Stomach smooth muscle (tissue), 2 donors: ENCODE measurements at regions not wholly inside any gene's neighbourhood (a gene's known extent, or its start where the extent isn't known, plus 50 kb on each side); places are given as distances from the start of the nearest gene placed in this dataset.
"Not testable (repeated sequence)": the region's sequence is repeated elsewhere in the genome, so short reads cannot be mapped to it uniquely, and the experiment has no call there.

Source experiments
- H3K27ac ChIP-seq: one replicate; pipeline ENCODE4 v1.7.0; 2013; ENCODE audit warnings: mild to moderate bottlenecking, low read length, inconsistent platforms
- H3K27me3 ChIP-seq, 2 donors: one replicate each; pipeline ENCODE4 v1.7.0; 2013; ENCODE audit warnings: low read length in 2 of 2; ENCODE audit not compliant: insufficient read depth in 2 of 2, control insufficient read depth in 1 of 2
- H3K36me3 ChIP-seq, 2 donors: one replicate each; pipeline ENCODE4 v1.7.0; 2013; ENCODE audit warnings: low read length in 2 of 2; ENCODE audit not compliant: control insufficient read depth in 2 of 2, insufficient read depth in 2 of 2
- H3K4me1 ChIP-seq: one replicate; pipeline ENCODE4 v1.7.0; 2013; ENCODE audit warnings: low read length; ENCODE audit not compliant: control insufficient read depth, insufficient read depth
- H3K4me3 ChIP-seq, 2 donors: one replicate each; pipeline ENCODE4 v1.7.0; 2013; ENCODE audit warnings: low read length in 2 of 2
- H3K9ac ChIP-seq, 2 donors: one replicate each; pipeline ENCODE4 v1.7.0; 2013; ENCODE audit warnings: low read length in 2 of 2, mild to moderate bottlenecking in 1 of 2
- H3K9me3 ChIP-seq, 2 donors: one replicate each; pipeline ENCODE4 v1.7.0; 2013; ENCODE audit warnings: low read length in 2 of 2; ENCODE audit not compliant: control insufficient read depth in 2 of 2
- donor health status: healthy.
- donor health status: Pancreatic carcinoma.

DNA sequence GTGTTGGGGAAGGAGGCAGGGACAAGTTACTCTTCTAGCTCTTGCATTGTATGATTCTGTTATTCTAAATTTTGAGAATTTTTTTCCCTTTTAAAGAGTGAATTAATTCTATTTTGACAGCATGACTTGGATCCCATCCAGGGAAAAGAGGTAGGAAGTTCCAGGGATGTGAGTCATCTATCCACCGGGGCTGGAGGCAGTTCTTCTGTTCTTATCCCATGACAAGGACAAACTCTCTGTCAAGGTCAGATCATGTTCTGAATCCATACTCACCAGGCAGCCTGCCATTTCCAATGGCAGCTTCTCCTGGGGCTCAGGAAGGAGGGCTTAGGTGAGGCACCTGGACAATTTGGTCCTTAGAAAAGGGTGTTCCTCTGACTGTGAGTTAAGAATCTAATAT is 132.0 kb upstream of the MED14 start:
- no peaks in the 10 kb centered on the region for H3K27me3 ChIP-seq
- H3K4me3 ChIP-seq, result no peak overlapping the region
- no peak overlapping the region for H3K9ac ChIP-seq
- H3K9me3 ChIP-seq, result no peaks in the 10 kb centered on the region
- H3K27ac ChIP-seq, result no peak overlapping the region
- H3K4me1 ChIP-seq, result peaks cover 9% of the 10 kb centered on the region
- no peaks in the 10 kb centered on the region for H3K36me3 ChIP-seq

GRCh38 chrX:40868868-40869267 is 133.5 kb upstream of the MED14 start:
- no peaks in the 10 kb centered on the region for H3K36me3 ChIP-seq
- H3K9ac ChIP-seq, result no peak overlapping the region
- H3K27ac ChIP-seq, result no peak overlapping the region
- H3K4me1 ChIP-seq, result peaks cover 9% of the 10 kb centered on the region
- no peak overlapping the region for H3K4me3 ChIP-seq
- no peaks in the 10 kb centered on the region for H3K9me3 ChIP-seq
- H3K27me3 ChIP-seq, result peaks cover 0 to 6% of the 10 kb centered on the region in 2 donors

DNA sequence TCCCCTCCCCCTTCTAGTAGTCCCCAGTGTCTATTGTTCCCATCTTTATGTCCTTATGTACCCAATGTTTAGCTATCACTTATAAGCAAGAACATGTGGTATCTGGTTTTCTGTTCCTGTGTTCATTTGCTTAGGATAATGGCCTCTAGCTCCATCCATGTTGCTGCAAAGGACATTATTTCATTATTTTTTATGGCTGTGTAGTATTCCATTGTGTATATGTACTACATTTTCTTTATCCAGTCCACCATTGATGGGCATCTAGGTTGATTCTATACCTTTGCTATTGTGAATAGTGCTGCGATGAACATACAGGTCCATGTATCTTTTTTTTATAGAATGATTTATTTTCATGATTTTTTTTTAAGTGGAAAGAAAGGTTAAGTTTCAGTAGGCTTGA is 135.6 kb upstream of the MED14 start:
- not testable (repeated sequence) for H3K4me3 ChIP-seq, H3K9me3 ChIP-seq, H3K36me3 ChIP-seq, H3K9ac ChIP-seq, H3K4me1 ChIP-seq, H3K27ac ChIP-seq
- H3K27me3 ChIP-seq, result peaks cover 0 to 10% of the 10 kb centered on the region in 2 donors

GRCh38 chrX:40871385-40872082 is 136.2 kb upstream of the MED14 start:
- Histone ChIP-seq H3K27ac (no peak overlapping the region), H3K4me3 (no peak overlapping the region), H3K27me3 (peaks cover 0 to 10% of the 10 kb centered on the region in 2 donors), H3K9me3 (no peaks in the 10 kb centered on the region), H3K36me3 (no peaks in the 10 kb centered on the region), H3K9ac (no peak overlapping the region), H3K4me1 (peaks cover 8% of the 10 kb centered on the region)

DNA sequence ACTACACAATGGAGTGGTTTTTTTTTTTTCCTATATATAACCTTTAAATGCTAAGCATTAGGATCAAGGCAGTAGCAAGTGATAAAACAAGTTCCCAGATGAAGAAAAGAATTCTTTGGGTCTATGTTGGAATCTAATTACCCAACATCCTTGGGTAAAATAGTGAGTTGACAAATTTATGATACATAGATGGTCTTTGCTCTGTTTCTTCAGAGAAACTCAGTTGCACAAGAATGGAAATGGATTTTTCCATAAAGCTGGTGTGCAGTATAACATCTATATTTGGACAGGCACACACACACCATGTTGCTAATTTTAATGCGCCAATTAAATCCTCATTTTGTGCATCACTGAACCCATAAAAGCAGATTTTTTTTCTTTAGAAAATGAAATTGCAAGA is 137.0 kb upstream of the MED14 start:
- peaks cover 0 to 10% of the 10 kb centered on the region in 2 donors for H3K27me3 ChIP-seq
- no peaks in the 10 kb centered on the region for H3K9me3 ChIP-seq

DNA sequence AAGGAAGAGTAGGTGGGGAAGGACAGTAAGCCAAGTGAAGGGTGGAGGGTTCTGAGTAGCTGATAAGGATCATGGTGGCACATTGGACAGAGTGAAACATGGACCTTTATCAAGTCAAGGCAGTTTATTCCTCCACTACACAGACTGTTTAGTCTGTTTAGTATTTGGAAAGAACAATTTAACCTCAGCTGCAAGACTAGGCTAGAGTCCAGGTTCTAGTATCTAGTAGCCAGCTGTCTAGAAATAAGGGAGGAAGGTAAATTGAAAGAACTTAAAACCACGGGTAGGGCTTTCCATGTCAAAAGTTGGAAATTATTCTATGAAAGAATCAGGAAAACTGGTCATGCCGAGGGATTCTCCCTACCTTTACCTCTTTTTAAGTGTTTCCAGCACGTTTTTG is 140.1 kb upstream of the MED14 start:
- Histone ChIP-seq H3K9me3 (no peaks in the 10 kb centered on the region), H3K9ac (no peak overlapping the region), H3K4me1 (no peaks in the 10 kb centered on the region), H3K27me3 (peaks cover 0 to 13% of the 10 kb centered on the region in 2 donors), H3K4me3 (no peak overlapping the region), H3K36me3 (no peaks in the 10 kb centered on the region), H3K27ac (no peak overlapping the region)

More for the DNA sequence above, 137.0 kb upstream of the MED14 start:
- Histone ChIP-seq H3K36me3 (no peaks in the 10 kb centered on the region), H3K4me3 (no peak overlapping the region), H3K4me1 (peaks cover under 1% of the 10 kb centered on the region), H3K9ac (no peak overlapping the region), H3K27ac (no peak overlapping the region)

- H3K4me1 ChIP-seq, result no peaks in the 10 kb centered on the region
- H3K9me3 ChIP-seq, result no peaks in the 10 kb centered on the region
- no peak overlapping the region for H3K4me3 ChIP-seq
- peaks cover 0 to 11% of the 10 kb centered on the region in 2 donors for H3K27me3 ChIP-seq
- H3K36me3 ChIP-seq, result no peaks in the 10 kb centered on the region
- H3K27ac ChIP-seq, result no peak overlapping the region
- H3K9ac ChIP-seq, result no peak overlapping the region
Observed at GRCh38 chrX:40877887-40878286, 142.5 kb upstream of the MED14 start.

DNA sequence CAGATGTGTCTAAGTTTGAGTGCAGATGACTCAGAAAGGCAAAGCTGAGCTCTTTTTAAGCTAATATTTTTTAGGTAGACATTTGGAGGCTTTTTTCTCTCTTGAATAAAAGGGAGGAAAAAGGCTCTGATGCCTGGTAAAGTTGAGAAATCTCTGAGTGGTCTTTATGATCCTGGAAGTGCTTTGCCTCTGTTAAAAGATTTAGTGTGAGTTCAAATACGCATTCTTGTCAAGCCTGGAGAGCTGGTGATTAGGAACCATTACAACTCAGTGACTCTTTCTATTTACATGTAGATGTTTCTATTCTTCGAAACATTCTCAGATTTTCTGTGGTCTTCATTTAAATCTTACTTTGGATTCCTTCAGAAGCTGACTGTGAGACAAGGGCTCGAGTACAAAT is 143.4 kb upstream of the MED14 start:
- peaks cover 0 to 7% of the 10 kb centered on the region in 2 donors for H3K27me3 ChIP-seq
- no peaks in the 10 kb centered on the region for H3K36me3 ChIP-seq
- H3K4me3 ChIP-seq, result no peak overlapping the region
- H3K4me1 ChIP-seq, result no peaks in the 10 kb centered on the region
- H3K9ac ChIP-seq, result no peak overlapping the region
- no peak overlapping the region for H3K27ac ChIP-seq
- H3K9me3 ChIP-seq, result no peaks in the 10 kb centered on the region

DNA sequence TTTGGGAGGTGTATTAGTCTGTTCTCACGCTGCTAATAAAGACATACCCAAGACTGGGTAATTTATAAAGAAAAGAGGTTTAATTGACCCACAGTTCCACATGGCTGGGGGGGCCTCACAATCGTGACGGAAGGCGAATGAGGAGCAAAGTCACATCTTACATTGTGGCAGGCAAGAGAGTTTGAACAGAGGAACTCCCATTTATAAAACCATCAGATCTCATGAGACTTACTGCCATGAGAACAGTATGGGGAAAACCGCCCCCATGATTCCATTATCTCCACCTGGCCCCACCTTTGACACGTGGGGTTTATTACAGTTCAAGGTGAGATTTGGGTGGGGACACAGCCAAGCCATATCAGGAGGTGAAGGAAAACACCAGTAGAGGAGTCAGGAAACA is 143.8 kb upstream of the MED14 start:
- H3K4me1 ChIP-seq, H3K27ac ChIP-seq, H3K9ac ChIP-seq, H3K4me3 ChIP-seq, H3K27me3 ChIP-seq, H3K9me3 ChIP-seq, H3K36me3 ChIP-seq: not testable (repeated sequence)

- Histone ChIP-seq H3K9ac (no peak overlapping the region), H3K27ac (no peak overlapping the region), H3K4me1 (no peaks in the 10 kb centered on the region), H3K27me3 (peaks cover 0 to 3% of the 10 kb centered on the region in 2 donors), H3K36me3 (no peaks in the 10 kb centered on the region), H3K9me3 (no peaks in the 10 kb centered on the region), H3K4me3 (no peak overlapping the region)
Observed at GRCh38 chrX:40880712-40881111, 145.4 kb upstream of the MED14 start.

DNA sequence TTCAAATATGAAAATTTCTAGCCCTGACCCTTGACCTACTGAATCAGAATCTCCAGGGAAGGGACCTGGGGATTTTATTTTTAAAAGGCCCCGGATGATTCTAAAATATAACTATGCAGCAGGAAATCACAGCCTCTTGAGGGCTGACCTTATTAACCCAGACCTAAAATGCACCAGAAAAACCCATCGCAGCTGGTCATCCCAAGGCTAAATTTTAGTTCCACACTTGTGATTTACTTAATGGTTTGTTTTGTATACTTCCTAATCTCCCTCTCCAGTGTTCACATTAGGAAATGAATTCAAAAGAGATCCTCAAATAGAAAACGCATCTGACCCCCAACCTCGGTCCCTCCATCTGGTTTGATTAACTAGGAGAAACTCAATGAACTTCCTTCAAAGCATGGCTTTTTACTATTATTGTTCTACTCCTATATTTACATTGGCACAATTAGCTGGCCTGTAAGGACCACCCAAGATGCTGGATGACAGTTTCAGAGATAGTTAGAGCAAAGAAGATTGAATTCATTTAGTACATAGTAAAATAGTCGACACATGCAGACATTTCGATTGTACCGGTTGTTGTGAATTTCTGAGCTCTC is 147.8 kb upstream of the MED14 start:
- no peaks in the 10 kb centered on the region for H3K9me3 ChIP-seq

More for the DNA sequence above, 147.8 kb upstream of the MED14 start:
- H3K27ac ChIP-seq, result no peak overlapping the region
- no peaks in the 10 kb centered on the region for H3K36me3 ChIP-seq
- H3K4me1 ChIP-seq, result no peaks in the 10 kb centered on the region
- H3K4me3 ChIP-seq, result no peak overlapping the region
- no peak overlapping the region for H3K9ac ChIP-seq
- peaks cover 0 to 3% of the 10 kb centered on the region in 2 donors for H3K27me3 ChIP-seq
